HFFc6 (cell line): ENCODE measurements at regions not wholly inside any gene's neighbourhood (a gene's known extent, or its start where the extent isn't known, plus 50 kb on each side); places are given as distances from the start of the nearest gene placed in this dataset.

ENCODE experiments used
- DNase-seq: peaks from one replicate; pipeline ENCODE4 v3.0.0-alpha.2; 2018
- H3K27ac Mint-ChIP-seq: 2 replicates; pipeline ENCODE4 v1.8.0; 2020; ENCODE audit warnings: mild to moderate bottlenecking, mixed read lengths
- H3K27me3 Mint-ChIP-seq: 2 replicates; pipeline ENCODE4 v1.8.0; 2021; ENCODE audit warnings: mild to moderate bottlenecking, moderate library complexity, mixed read lengths; ENCODE audit not compliant: insufficient read depth
- H3K36me3 Mint-ChIP-seq: 2 replicates; pipeline ENCODE4 v1.8.0; 2021; ENCODE audit warnings: low read depth, mixed read lengths
- H3K4me1 Mint-ChIP-seq: 2 replicates; pipeline ENCODE4 v1.8.0; 2020; ENCODE audit warnings: low read depth, mixed read lengths
- H3K4me3 Mint-ChIP-seq: 2 replicates; pipeline ENCODE4 v1.8.0; 2020; ENCODE audit warnings: mild to moderate bottlenecking, moderate library complexity, mixed read lengths
- H3K9me3 Mint-ChIP-seq: 2 replicates; pipeline ENCODE4 v1.8.0; 2020; ENCODE audit warnings: mild to moderate bottlenecking, mixed read lengths
- CTCF ChIP-seq: fragments of 200-600 bp; sonication (generic); IDR thresholded peaks from 2 replicates; pipeline ENCODE4 v1.5.0; 2021; ENCODE audit warnings: antibody characterized with exemption, mild to moderate bottlenecking

- H3K27me3 Mint-ChIP-seq, result peaks cover 1% of the 10 kb centered on the region
- H3K27ac Mint-ChIP-seq, result no peak overlapping the region
- no peak overlapping the region for H3K4me3 Mint-ChIP-seq
- TF ChIP-seq CTCF, result no peak
- H3K36me3 Mint-ChIP-seq, result no peaks in the 10 kb centered on the region
- no peak for DNase-seq
- peaks cover 14% of the 10 kb centered on the region for H3K9me3 Mint-ChIP-seq
- H3K4me1 Mint-ChIP-seq, result no peaks in the 10 kb centered on the region
These were observed 484.0 kb upstream of the FZD8 start for GRCh38 chr10:36126076-36126475.

- Mint-ChIP-seq H3K36me3 (no peaks in the 10 kb centered on the region), H3K9me3 (peaks cover 14% of the 10 kb centered on the region), H3K27me3 (peaks cover 8% of the 10 kb centered on the region), H3K4me1 (no peaks in the 10 kb centered on the region), H3K27ac (no peak overlapping the region), H3K4me3 (no peak overlapping the region)
- no peak for DNase-seq
- TF ChIP-seq CTCF, result no peak
These were observed 477.4 kb upstream of the FZD8 start for GRCh38 chr10:36119455-36119854.

GRCh38 chr10:36118314-36118713 is 476.2 kb upstream of the FZD8 start:
- H3K4me1 Mint-ChIP-seq, result no peaks in the 10 kb centered on the region
- no peak for DNase-seq
- no peaks in the 10 kb centered on the region for H3K36me3 Mint-ChIP-seq
- H3K27ac Mint-ChIP-seq, result no peak overlapping the region
- TF ChIP-seq CTCF, result no peak
- peaks cover 8% of the 10 kb centered on the region for H3K27me3 Mint-ChIP-seq
- peaks cover 4% of the 10 kb centered on the region; the same call in 1 of the 2 replicates for H3K9me3 Mint-ChIP-seq
- no peak overlapping the region for H3K4me3 Mint-ChIP-seq

GRCh38 chr10:36117890-36118289 is 475.8 kb upstream of the FZD8 start:
- Mint-ChIP-seq H3K9me3 (peaks cover 4% of the 10 kb centered on the region; the same call in 1 of the 2 replicates), H3K4me3 (no peak overlapping the region), H3K27me3 (peaks cover 8% of the 10 kb centered on the region; the same call in 1 of the 2 replicates), H3K27ac (no peak overlapping the region), H3K36me3 (no peaks in the 10 kb centered on the region), H3K4me1 (no peaks in the 10 kb centered on the region)
- TF ChIP-seq CTCF, result no peak
- DNase-seq, result no peak

GRCh38 chr10:36117231-36117630 is 475.1 kb upstream of the FZD8 start:
- H3K4me1 Mint-ChIP-seq, result no peaks in the 10 kb centered on the region
- no peak for TF ChIP-seq CTCF
- H3K4me3 Mint-ChIP-seq, result no peak overlapping the region
- no peaks in the 10 kb centered on the region for H3K9me3 Mint-ChIP-seq
- DNase-seq, result no peak
- no peaks in the 10 kb centered on the region for H3K36me3 Mint-ChIP-seq
- peaks cover 7% of the 10 kb centered on the region; the same call in 1 of the 2 replicates for H3K27me3 Mint-ChIP-seq
- H3K27ac Mint-ChIP-seq, result no peak overlapping the region

GRCh38 chr10:36116731-36117130 is 474.6 kb upstream of the FZD8 start:
- Mint-ChIP-seq H3K27me3 (peaks cover 7% of the 10 kb centered on the region; the same call in 1 of the 2 replicates), H3K4me3 (no peak overlapping the region), H3K4me1 (no peaks in the 10 kb centered on the region), H3K9me3 (no peaks in the 10 kb centered on the region), H3K27ac (no peak overlapping the region), H3K36me3 (no peaks in the 10 kb centered on the region)
- no peak for TF ChIP-seq CTCF
- DNase-seq, result no peak
